Fibroblast of mammary gland (primary cell): ENCODE measurements at regions not wholly inside any gene's neighbourhood (a gene's known extent, or its start where the extent isn't known, plus 50 kb on each side); places are given as distances from the start of the nearest gene placed in this dataset.

Experiments used
- DNase-seq: peaks from one replicate; pipeline ENCODE4 v3.0.0-alpha.2; 2010; ENCODE audit warnings: low read depth
- H3K4me3 ChIP-seq: 2 replicates; pipeline ENCODE4 v1.5.1; 2011; ENCODE audit warnings: low read depth, mild to moderate bottlenecking, low read length, moderate library complexity; ENCODE audit not compliant: control insufficient read depth
- CTCF ChIP-seq: conservative IDR thresholded peaks from 2 replicates; pipeline ENCODE4 v1.5.1; 2011; ENCODE audit warnings: low read depth, low read length, inconsistent platforms; ENCODE audit not compliant: control insufficient read depth, insufficient read depth

- no peak for DNase-seq
- no peak overlapping the region for H3K4me3 ChIP-seq
- no peak for TF ChIP-seq CTCF
Measured at GRCh38 chr22:49197505-49197904, 630.2 kb downstream of the BRD1 start.

GRCh38 chr22:49196046-49196511 lies 631.6 kb downstream of the BRD1 start:
- no peak for DNase-seq
- H3K4me3 ChIP-seq = no peak overlapping the region
- no peak for TF ChIP-seq CTCF

GRCh38 chr22:49195636-49196035 lies 632.0 kb downstream of the BRD1 start:
- no peak for TF ChIP-seq CTCF
- H3K4me3 ChIP-seq = no peak overlapping the region
- no peak for DNase-seq

- no peak for DNase-seq
- no peak for TF ChIP-seq CTCF
- no peak overlapping the region for H3K4me3 ChIP-seq
Measured at GRCh38 chr22:49193901-49194465, 633.7 kb downstream of the BRD1 start.

GRCh38 chr22:49193348-49193747 lies 634.3 kb downstream of the BRD1 start:
- no peak overlapping the region for H3K4me3 ChIP-seq
- DNase-seq = no peak
- no peak for TF ChIP-seq CTCF

GRCh38 chr22:49192857-49193250 lies 634.8 kb downstream of the BRD1 start:
- H3K4me3 ChIP-seq = no peak overlapping the region
- TF ChIP-seq CTCF = no peak
- no peak for DNase-seq
